ENCODE measurements at regions not wholly inside any gene's neighbourhood (a gene's known extent, or its start where the extent isn't known, plus 50 kb on each side); places are given as distances from the start of the nearest gene placed in this dataset.

DNA sequence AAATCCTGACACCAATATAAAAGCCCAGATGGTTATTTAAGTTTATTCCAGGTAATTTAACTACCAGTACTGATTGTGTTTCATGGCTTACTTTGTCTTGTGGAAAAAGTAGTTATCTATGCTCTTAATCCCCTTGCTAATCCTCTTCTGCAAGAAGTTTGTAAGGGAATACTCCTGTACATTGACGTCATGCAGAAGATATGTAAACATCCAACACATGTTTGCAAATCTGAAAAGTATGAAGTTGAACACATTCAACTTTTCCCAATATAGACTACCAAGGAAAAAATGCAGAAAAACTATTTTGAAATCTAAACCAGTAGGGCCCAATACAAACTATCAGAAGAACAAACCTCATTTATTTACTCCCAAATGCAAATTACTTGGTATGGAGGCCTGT is 56.3 kb upstream of the ELL2 start:
- no peak for DNase-seq

DNA sequence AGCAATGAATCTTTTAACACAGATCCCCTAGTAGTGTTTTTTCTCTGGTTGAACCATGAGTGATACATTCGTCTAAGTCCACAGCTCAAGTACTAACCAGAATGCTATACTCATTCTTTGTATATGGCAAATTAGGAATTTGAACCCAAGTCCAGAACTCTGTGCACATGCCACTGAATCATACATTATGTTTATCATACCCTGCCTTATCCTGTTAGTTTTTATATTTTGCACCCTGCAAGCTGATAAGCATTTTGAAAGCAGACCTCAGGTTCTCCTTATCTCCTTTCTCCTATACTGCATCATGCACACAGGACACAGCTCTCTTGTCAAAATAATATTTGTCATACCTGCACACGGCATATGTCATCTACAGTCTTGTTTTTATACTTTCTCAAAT is 54.6 kb upstream of the ELL2 start:
- DNase-seq: no peak

DNA sequence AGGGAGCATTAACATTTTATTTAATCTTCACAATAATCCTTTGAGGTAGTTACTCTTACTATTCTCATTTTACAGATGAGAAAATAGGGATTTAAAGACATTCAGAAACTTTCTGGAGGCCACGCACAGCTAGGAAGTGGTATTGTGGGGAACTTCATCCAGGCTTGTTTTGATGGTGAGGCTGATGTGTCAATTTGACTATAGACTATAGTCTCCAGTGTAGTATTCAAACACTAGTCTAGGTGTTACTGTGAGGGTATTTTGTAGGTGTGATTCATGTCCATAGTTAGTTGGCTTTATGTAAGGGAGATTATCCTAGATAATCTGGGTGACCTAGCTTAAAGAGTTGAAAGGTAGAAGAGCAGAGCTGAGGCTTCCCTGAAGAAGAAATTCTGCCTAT is 54.1 kb upstream of the ELL2 start:
- DNase-seq: no peak

DNA sequence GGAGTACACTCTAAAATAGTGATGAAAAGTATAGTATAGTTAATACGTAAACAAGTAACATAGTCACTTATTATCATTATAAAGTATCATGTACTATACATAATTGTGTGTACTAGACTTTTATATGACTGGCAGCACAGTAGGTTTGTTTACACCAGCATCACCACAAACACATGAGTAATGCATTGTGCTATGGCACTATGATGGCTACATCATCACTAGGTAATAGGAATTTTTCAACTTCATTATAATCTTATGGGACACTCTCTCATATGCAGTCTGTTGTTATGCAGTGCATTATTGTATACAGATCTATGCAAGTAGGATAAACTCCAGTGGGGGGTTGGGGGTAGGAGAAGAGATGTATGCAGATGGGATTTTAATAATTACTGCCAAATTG is 52.7 kb upstream of the ELL2 start:
- no peak for DNase-seq

DNA sequence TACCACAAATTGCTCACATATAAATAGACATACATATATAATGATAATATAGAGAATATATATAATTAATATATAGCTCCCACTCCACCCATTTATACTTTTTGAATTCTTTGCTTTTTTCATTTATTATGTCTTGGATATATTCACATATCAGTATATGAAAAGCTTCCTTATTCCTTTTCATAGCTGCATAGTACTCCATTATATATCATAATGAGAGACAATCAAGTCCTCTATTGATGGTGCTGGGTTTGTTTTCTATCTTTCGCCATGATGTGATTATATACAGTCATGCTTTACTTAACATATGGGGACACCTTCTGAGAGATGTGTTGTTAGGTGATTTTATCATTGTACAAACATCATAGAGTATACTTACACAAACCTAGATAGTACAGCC is 51.6 kb upstream of the ELL2 start:
- DNase-seq: no peak

DNA sequence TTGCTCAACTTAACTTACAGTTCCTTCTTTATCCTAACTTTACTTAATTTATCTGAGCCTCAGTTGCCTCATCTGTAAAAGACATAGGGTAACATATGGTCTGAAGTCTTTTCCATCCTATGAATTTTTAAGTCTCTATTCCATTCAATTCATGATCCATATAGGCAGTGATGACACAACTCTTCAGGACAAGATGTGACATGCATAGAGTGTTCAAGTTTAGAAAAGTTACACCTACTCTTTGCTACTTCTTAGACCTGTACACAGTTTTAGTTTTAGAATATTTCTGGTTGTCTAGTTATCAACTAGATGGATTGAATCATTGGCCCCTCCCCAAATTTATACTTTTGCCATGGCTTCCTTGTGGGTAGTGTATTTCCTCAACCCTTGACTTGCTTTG is 50.7 kb upstream of the ELL2 start:
- no peak for DNase-seq
